Sigmoid colon (tissue), 4 donors: ENCODE measurements at regions not wholly inside any gene's neighbourhood (a gene's known extent, or its start where the extent isn't known, plus 50 kb on each side); places are given as distances from the start of the nearest gene placed in this dataset.

Experiments
- CTCF ChIP-seq, 4 experiments: fragments of 450-650 bp in 3 of 4; fragments of 200-600 bp in 1 of 4; IDR thresholded peaks; one replicate each; pipeline ENCODE4 v1.5.1; 2016 to 2019; ENCODE audit warnings: antibody characterized with exemption in 4 of 4, mild to moderate bottlenecking in 3 of 4, moderate library complexity in 2 of 4
- POLR2A ChIP-seq, 2 donors: fragments of 450-650 bp; IDR thresholded peaks; one replicate each; pipeline ENCODE4 v1.6.1; 2016; ENCODE audit warnings: antibody characterized with exemption in 2 of 2, mild to moderate bottlenecking in 2 of 2, moderate library complexity in 2 of 2
- POLR2AphosphoS5 ChIP-seq, 4 donors: sonication (generic); formaldehyde crosslinking; IDR thresholded peaks; one replicate each; pipeline ENCODE4 v1.6.1; 2017; ENCODE audit warnings: antibody characterized with exemption in 4 of 4

- TF ChIP-seq CTCF (IDR thresholded peaks at IDR 0.05) (no peak), POLR2AphosphoS5 (IDR thresholded peaks at IDR 0.05) (no peak), POLR2A (IDR thresholded peaks at IDR 0.05) (no peak)
Measured at GRCh38 chr13:100845128-100845757, 170.6 kb upstream of the TMTC4 start.
